ENCODE measurements at regions not wholly inside any gene's neighbourhood (a gene's known extent, or its start where the extent isn't known, plus 50 kb on each side); places are given as distances from the start of the nearest gene placed in this dataset.

DNA sequence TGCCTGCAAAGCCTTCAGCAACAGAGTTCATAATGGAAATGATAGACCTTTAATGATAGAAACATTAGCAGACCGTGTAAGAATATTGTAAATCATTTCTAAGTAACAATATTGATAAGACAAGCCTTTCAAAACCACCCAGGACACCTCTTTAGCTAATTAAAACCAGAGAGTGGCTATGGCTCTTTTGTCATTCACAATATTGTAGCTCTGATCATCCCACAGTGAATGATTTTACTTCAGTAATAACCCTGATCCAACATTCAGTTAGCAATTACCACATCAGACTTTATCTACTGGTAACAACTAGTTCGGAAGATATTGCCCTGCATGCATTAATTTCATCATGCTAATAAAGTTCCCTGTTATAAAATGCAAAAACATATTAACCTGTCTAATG lies 432.6 kb downstream of the DTWD2 start:
- Histone ChIP-seq H3K4me1 (ENCODE audit: control insufficient read depth, insufficient read depth, low read length) (no peaks in the 10 kb centered on the region; the same call in 1 of the 2 replicates), H3K4me2 (ENCODE audit: control insufficient read depth, insufficient read depth) (no peak overlapping the region), H3K36me3 (ENCODE audit: control insufficient read depth in 2 of 2, insufficient read depth in 2 of 2, low read length in 1 of 2) (no peaks in the 10 kb centered on the region), H3K4me3 (no peak overlapping the region), H4K20me1 (ENCODE audit: control insufficient read depth, insufficient read depth) (no peaks in the 10 kb centered on the region), H3K27ac (ENCODE audit: control insufficient read depth, insufficient read depth) (no peak overlapping the region), H2AFZ (ENCODE audit: control insufficient read depth, low read depth, low read length) (no peak overlapping the region), H3K79me2 (ENCODE audit: control insufficient read depth, insufficient read depth, low read length) (no peaks in the 10 kb centered on the region), H3K9ac (ENCODE audit: control insufficient read depth, insufficient read depth, low read length) (no peak overlapping the region), H3K9me3 (replicated peaks; ENCODE audit: control insufficient read depth, insufficient read depth, low read length) (no peaks in the 10 kb centered on the region), H3K27me3 (replicated peaks in 1 of 2; ENCODE audit: control insufficient read depth in 2 of 2, insufficient read depth in 2 of 2, low read length in 1 of 2) (no peaks in the 10 kb centered on the region)
- FAIRE-seq (no peak), DNase-seq (ENCODE audit: low read depth, low spot score) (no peak), ATAC-seq (no peak)
- SMC1A ChIA-PET (ENCODE audit: uncharacterized antibody, unreplicated experiment), result no interaction called here
- RAD21 ChIA-PET (ENCODE audit: unreplicated experiment), result no interaction called here
- in situ Hi-C loops (cut with MboI), result no loop called here
- intact Hi-C loops (cut with micrococcal nuclease; ENCODE audit: unreplicated experiment), result no loop called here
- CTCF ChIA-PET, result interaction anchor here (1.6 kb wide), 1 partner anchor 9 kb away, joined by 4 read pairs; no protein-coding TSS in a partner anchor
- no TSS peak for BruUV-seq (replicated peaks)
- TF ChIP-seq ZBTB40 (IDR thresholded peaks at IDR 0.05; ENCODE audit: borderline replicate concordance) (no peak), RB1 (IDR thresholded peaks at IDR 0.05; ENCODE audit: borderline replicate concordance) (no peak), ASH2L (IDR thresholded peaks at IDR 0.05; ENCODE audit: borderline replicate concordance, low read depth) (no peak), PBX3 (IDR thresholded peaks at IDR 0.05; ENCODE audit: insufficient replicate concordance, low read depth, low read length) (no peak), CBFB (IDR thresholded peaks at IDR 0.05; ENCODE audit: low read depth) (no peak), MYC (IDR thresholded peaks at IDR 0.05; ENCODE audit: insufficient read depth, insufficient read length, insufficient replicate concordance, low read length, severe bottlenecking) (no peak), SMARCA5 (IDR thresholded peaks at IDR 0.05) (no peak), CBX3 (IDR thresholded peaks at IDR 0.05; ENCODE audit: borderline replicate concordance, low read depth) (no peak), ZNF274 (IDR thresholded peaks at IDR 0.05; ENCODE audit: insufficient read depth, insufficient read length) (no peak), PML (IDR thresholded peaks at IDR 0.05; ENCODE audit: low read length) (no peak), IRF3 (IDR thresholded peaks at IDR 0.05) (no peak), SIN3A (IDR thresholded peaks at IDR 0.05; ENCODE audit: low read depth, low read length) (no peak), BMI1 (IDR thresholded peaks at IDR 0.05; ENCODE audit: borderline replicate concordance) (no peak)
- TF ChIP-seq, protein P1, sequence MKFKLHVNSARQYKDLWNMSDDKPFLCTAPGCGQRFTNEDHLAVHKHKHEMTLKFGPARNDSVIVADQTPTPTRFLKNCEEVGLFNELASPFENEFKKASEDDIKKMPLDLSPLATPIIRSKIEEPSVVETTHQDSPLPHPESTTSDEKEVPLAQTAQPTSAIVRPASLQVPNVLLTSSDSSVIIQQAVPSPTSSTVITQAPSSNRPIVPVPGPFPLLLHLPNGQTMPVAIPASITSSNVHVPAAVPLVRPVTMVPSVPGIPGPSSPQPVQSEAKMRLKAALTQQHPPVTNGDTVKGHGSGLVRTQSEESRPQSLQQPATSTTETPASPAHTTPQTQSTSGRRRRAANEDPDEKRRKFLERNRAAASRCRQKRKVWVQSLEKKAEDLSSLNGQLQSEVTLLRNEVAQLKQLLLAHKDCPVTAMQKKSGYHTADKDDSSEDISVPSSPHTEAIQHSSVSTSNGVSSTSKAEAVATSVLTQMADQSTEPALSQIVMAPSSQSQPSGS (IDR thresholded peaks at IDR 0.05; ENCODE audit: low read length), result no peak
- POLR2A ChIA-PET, result no interaction called here
- 9% methylated on average over 2 of the region's 2 CpGs for WGBS (ENCODE audit: insufficient coverage, insufficient replicate concordance, low lambda C conversion rate, missing lambda C conversion rate)

Measured in GM12878 (cell line).